ENCODE measurements at regions not wholly inside any gene's neighbourhood (a gene's known extent, or its start where the extent isn't known, plus 50 kb on each side); places are given as distances from the start of the nearest gene placed in this dataset.

GRCh38 chrX:39965051-39965573 lies 132.6 kb downstream of the BCOR start:
- TF ChIP-seq EZH2 (IDR thresholded peaks at IDR 0.05; ENCODE audit: borderline replicate concordance, low read length) (no peak), CTCF (IDR thresholded peaks at IDR 0.05; ENCODE audit: low read length) (no peak)
